ENCODE measurements at regions not wholly inside any gene's neighbourhood (a gene's known extent, or its start where the extent isn't known, plus 50 kb on each side); places are given as distances from the start of the nearest gene placed in this dataset.

DNA sequence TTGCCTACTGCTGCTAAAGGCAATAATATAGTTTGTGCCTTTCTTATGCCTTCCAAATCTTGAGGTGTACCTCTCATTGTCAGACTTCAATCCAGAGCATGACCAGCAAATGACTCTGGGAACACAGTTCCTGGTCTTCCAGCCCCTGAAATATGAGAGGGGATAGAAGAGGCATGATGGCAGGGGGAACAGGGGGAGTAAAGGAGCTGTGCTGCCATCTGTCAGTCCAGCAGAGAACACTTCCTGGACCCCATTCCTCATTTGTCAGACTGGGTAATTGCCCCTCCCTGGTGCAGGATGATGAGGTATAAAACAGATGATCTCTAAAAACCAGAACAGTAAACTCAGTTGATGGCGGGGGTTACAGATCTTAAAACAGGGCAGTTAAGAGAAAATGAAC, 618.7 kb downstream of the DIAPH3 start:
- TF ChIP-seq EZH2phosphoT487 (IDR thresholded peaks at IDR 0.05; ENCODE audit: low read length): no peak
- no peak for TF ChIP-seq CTCF (IDR thresholded peaks at IDR 0.05; ENCODE audit: low read length)
- TF ChIP-seq EZH2 (optimal IDR thresholded peaks at IDR 0.05; ENCODE audit: low read depth, low read length): no peak
